K562 (cell line): ENCODE measurements at regions not wholly inside any gene's neighbourhood (a gene's known extent, or its start where the extent isn't known, plus 50 kb on each side); places are given as distances from the start of the nearest gene placed in this dataset.
A peak's percentile ranks its signal among the peaks of the same experiment; 100 is the strongest.

Experiments
- AFF4 ChIP-seq: sonication (generic); formaldehyde crosslinking; IDR thresholded peaks from 2 replicates; pipeline ENCODE4 v1.8.0; 2023; ENCODE audit warnings: mild to moderate bottlenecking, missing genetic modification reagents
- CBFA2T2 ChIP-seq: fragments of 450-650 bp; conservative IDR thresholded peaks from 2 replicates; pipeline ENCODE4 v1.6.1; 2017; ENCODE audit warnings: mild to moderate bottlenecking
- CREBBP ChIP-seq: IDR thresholded peaks from one replicate; pipeline ENCODE4 v1.6.1; 2012; ENCODE audit warnings: low read depth, mild to moderate bottlenecking, control low read depth, inconsistent platforms, low read length
- FOXM1 ChIP-seq, 2 experiments: fragments of 450-650 bp in 1 of 2; sonication (generic) in 1 of 2; formaldehyde crosslinking in 1 of 2; IDR thresholded peaks; 2 replicates each; pipeline versions ENCODE4 v1.6.1 to v1.9.0; 2017 to 2022; ENCODE audit warnings: low read depth in 2 of 2, mild to moderate bottlenecking in 2 of 2, missing genetic modification reagents in 1 of 2, moderate library complexity in 1 of 2
- GATA2 ChIP-seq: sonication (generic); formaldehyde crosslinking; IDR thresholded peaks from 2 replicates; pipeline ENCODE4 v1.4.0; 2020; ENCODE audit warnings: mild to moderate bottlenecking, missing genetic modification reagents
- HIVEP1 ChIP-seq: fragments of 250-450 bp; sonication (Bioruptor Pico); IDR thresholded peaks from 2 replicates; pipeline ENCODE4 v1.4.0; 2020; ENCODE audit warnings: mild to moderate bottlenecking
- POLR2A ChIP-seq: fragments of 450-650 bp; conservative IDR thresholded peaks from 2 replicates; pipeline ENCODE4 v1.6.1; 2016
- SNRNP70 ChIP-seq: fragments of 200-400 bp; formaldehyde crosslinking; optimal IDR thresholded peaks from 2 replicates; pipeline ENCODE3; 2017; ENCODE audit warnings: low read depth, low read length
- TARDBP ChIP-seq: fragments of 450-650 bp; IDR thresholded peaks from 2 replicates; pipeline ENCODE4 v1.6.1; 2016
- THAP7 ChIP-seq: fragments of 250-450 bp; sonication (Bioruptor Pico); IDR thresholded peaks from 2 replicates; pipeline ENCODE4 v1.5.0; 2021
- ZNF592 ChIP-seq: fragments of 450-650 bp; IDR thresholded peaks from 2 replicates; pipeline ENCODE4 v1.6.1; 2017; ENCODE audit warnings: antibody characterized with exemption, mild to moderate bottlenecking
- ZNF75A ChIP-seq: fragments of 450-650 bp; formaldehyde crosslinking; IDR thresholded peaks from 2 replicates; pipeline ENCODE4 v1.4.0; 2020; ENCODE audit warnings: mild to moderate bottlenecking
- TF ChIP-seq, protein P1 (sequence below): fragments of 450-650 bp; formaldehyde crosslinking; IDR thresholded peaks from 2 replicates; pipeline ENCODE4 v1.4.0; 2020; ENCODE audit warnings: mild to moderate bottlenecking, mixed read lengths
- TF ChIP-seq, protein P2 (sequence below): fragments of 450-650 bp; conservative IDR thresholded peaks from 2 replicates; pipeline ENCODE4 v1.6.1; 2016; ENCODE audit warnings: missing genetic modification characterization, low read depth, mild to moderate bottlenecking, missing compliant biosample characterization, moderate library complexity

DNA sequence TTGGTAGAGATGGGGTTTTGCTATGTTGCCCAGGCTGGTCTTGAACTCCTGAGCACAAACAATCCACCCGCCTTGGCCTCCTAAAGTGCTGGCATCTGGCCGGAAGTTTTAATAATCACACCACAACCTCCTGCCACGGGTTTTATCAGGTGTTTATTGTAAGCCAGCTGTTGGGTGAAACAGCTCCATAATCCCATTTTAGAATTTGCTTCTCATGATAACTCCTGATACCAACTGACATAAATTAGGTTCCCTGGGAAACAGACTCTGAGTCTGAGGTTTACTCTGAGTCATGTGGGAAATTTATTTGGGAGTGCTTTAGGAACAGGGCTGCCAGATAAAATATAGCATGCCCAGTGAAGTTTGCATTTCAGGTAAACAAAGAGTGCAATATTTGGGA lies 122.6 kb upstream of the MED13 start (continued):
- no peak for TF ChIP-seq AFF4 (CRISPR knock-in tag)
- TF ChIP-seq CREBBP: no peak
- peak; percentile 42; the same call in 1 of the 2 replicates for TF ChIP-seq GATA2 (CRISPR knock-in tag)
- no peak for TF ChIP-seq ZNF592
- no peak for TF ChIP-seq POLR2A
- TF ChIP-seq THAP7 (CRISPR knock-in tag): no peak
- TF ChIP-seq FOXM1 (IDR thresholded peaks at IDR 0.05; ENCODE audit: low read depth): peak; percentile 37; the same call in 1 of the 2 replicates
- TF ChIP-seq FOXM1 (CRISPR knock-in tag; IDR thresholded peaks at IDR 0.05; ENCODE audit: low read depth): no peak
- no peak for TF ChIP-seq TARDBP
- TF ChIP-seq CBFA2T2: peak; percentile 82
- no peak for TF ChIP-seq HIVEP1 (CRISPR knock-in tag)
- TF ChIP-seq, protein P1, sequence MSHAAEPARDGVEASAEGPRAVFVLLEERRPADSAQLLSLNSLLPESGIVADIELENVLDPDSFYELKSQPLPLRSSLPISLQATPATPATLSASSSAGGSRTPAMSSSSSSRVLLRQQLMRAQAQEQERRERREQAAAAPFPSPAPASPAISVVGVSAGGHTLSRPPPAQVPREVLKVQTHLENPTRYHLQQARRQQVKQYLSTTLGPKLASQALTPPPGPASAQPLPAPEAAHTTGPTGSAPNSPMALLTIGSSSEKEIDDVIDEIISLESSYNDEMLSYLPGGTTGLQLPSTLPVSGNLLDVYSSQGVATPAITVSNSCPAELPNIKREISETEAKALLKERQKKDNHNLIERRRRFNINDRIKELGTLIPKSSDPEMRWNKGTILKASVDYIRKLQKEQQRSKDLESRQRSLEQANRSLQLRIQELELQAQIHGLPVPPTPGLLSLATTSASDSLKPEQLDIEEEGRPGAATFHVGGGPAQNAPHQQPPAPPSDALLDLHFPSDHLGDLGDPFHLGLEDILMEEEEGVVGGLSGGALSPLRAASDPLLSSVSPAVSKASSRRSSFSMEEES (CRISPR knock-in tag): no peak
- no peak for TF ChIP-seq ZNF75A (CRISPR knock-in tag)
- TF ChIP-seq, protein P2, sequence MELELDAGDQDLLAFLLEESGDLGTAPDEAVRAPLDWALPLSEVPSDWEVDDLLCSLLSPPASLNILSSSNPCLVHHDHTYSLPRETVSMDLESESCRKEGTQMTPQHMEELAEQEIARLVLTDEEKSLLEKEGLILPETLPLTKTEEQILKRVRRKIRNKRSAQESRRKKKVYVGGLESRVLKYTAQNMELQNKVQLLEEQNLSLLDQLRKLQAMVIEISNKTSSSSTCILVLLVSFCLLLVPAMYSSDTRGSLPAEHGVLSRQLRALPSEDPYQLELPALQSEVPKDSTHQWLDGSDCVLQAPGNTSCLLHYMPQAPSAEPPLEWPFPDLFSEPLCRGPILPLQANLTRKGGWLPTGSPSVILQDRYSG (tag): no peak
- no peak for TF ChIP-seq SNRNP70
